Gastroesophageal sphincter (tissue), 3 donors: ENCODE measurements at regions not wholly inside any gene's neighbourhood (a gene's known extent, or its start where the extent isn't known, plus 50 kb on each side); places are given as distances from the start of the nearest gene placed in this dataset.
"Not testable (repeated sequence)": the region's sequence is repeated elsewhere in the genome, so short reads cannot be mapped to it uniquely, and the experiment has no call there.

ENCODE experiments used
- CTCF ChIP-seq, 4 experiments: fragments of 200-600 bp in 2 of 4; fragments of 450-650 bp in 2 of 4; sonication (generic) in 1 of 4; IDR thresholded peaks; one replicate each; pipeline ENCODE4 v1.5.1; 2017 to 2019; ENCODE audit warnings: antibody characterized with exemption in 4 of 4, mild to moderate bottlenecking in 2 of 4, moderate library complexity in 2 of 4
- POLR2A ChIP-seq, 2 donors: fragments of 450-650 bp; IDR thresholded peaks; one replicate each; pipeline ENCODE4 v1.6.1; 2017; ENCODE audit warnings: antibody characterized with exemption in 2 of 2, mild to moderate bottlenecking in 2 of 2, moderate library complexity in 1 of 2

GRCh38 chr2:91549316-91549715 lies 2857.8 kb downstream of the RPIA start:
- TF ChIP-seq CTCF, POLR2A (IDR thresholded peaks at IDR 0.05): not testable (repeated sequence)
